Tibial nerve (tissue), 4 donors: ENCODE measurements at regions not wholly inside any gene's neighbourhood (a gene's known extent, or its start where the extent isn't known, plus 50 kb on each side); places are given as distances from the start of the nearest gene placed in this dataset.

ENCODE experiments used
- DNase-seq, 2 donors: peaks; one replicate each; pipeline ENCODE4 v3.0.0-alpha.2; 2019; ENCODE audit warnings: low spot score in 2 of 2
- H3K27ac ChIP-seq, 4 donors: fragments of 200-600 bp; sonication (generic) in 3 of 4; one replicate each; pipeline ENCODE4 v1.5.1; 2017 to 2019; ENCODE audit warnings: mild to moderate bottlenecking in 1 of 4
- H3K27me3 ChIP-seq, 2 donors: fragments of 200-600 bp; sonication (generic) in 1 of 2; one replicate each; pipeline versions ENCODE4 v1.5.1 to v1.6.0; 2017 to 2019
- H3K36me3 ChIP-seq, 3 donors: fragments of 200-600 bp; sonication (generic); one replicate each; pipeline ENCODE4 v1.5.1; 2018 to 2019
- H3K4me1 ChIP-seq, 4 donors: fragments of 200-600 bp; sonication (generic) in 3 of 4; one replicate each; pipeline ENCODE4 v1.5.1; 2017 to 2019
- H3K4me3 ChIP-seq, 4 donors: fragments of 200-600 bp; sonication (generic) in 3 of 4; one replicate each; pipeline ENCODE4 v1.5.1; 2017 to 2019; ENCODE audit warnings: mild to moderate bottlenecking in 1 of 4, moderate library complexity in 1 of 4
- H3K9me3 ChIP-seq, 4 donors: fragments of 200-600 bp; sonication (generic) in 3 of 4; one replicate each; pipeline ENCODE4 v1.5.1; 2017 to 2019
- EP300 ChIP-seq, 2 donors: sonication (generic); formaldehyde crosslinking; IDR thresholded peaks; one replicate each; pipeline ENCODE4 v1.6.1; 2017; ENCODE audit warnings: antibody characterized with exemption in 2 of 2, mild to moderate bottlenecking in 1 of 2
- POLR2A ChIP-seq, 2 donors: fragments of 450-650 bp; IDR thresholded peaks; one replicate each; pipeline ENCODE4 v1.6.1; 2017; ENCODE audit warnings: antibody characterized with exemption in 2 of 2, mild to moderate bottlenecking in 2 of 2, moderate library complexity in 2 of 2
- WGBS, 2 donors: methylation state at CpG; one replicate each; pipeline ENCODE4 v1.1.5; 2018; 5-methylcytosine and 5-hydroxymethylcytosine counted together
- TF ChIP-seq, protein P1 (sequence below), 5 experiments: fragments of 200-600 bp in 3 of 5; fragments of 450-650 bp in 2 of 5; sonication (generic) in 3 of 5; IDR thresholded peaks; one replicate each; pipeline ENCODE4 v1.5.1; 2016 to 2019; ENCODE audit warnings: antibody characterized with exemption in 5 of 5, mild to moderate bottlenecking in 3 of 5, moderate library complexity in 2 of 5

DNA sequence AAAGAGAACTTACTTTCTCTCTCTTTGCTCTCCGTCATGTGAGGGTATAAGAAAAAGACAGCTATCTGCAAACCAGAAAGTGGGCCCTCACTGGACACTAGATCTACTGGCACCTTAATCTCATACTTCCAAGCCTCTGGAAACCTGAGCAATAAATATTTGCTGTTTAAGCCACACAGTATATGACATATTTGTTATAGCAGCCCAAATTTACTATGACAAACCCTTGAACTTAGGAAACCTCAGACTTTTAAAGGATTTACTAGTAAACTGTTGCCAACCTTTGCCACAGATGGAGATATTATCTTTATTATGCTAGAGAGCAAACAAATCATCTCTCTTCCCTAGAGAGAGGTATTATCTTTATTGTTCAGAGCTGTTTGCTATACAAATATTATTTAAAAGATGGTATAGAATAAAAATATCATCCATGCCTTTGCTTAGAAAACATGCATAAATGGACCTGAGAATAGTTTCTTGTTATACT lies 1446.1 kb downstream of the SLITRK1 start:
- TF ChIP-seq POLR2A (IDR thresholded peaks at IDR 0.05) (no peak), EP300 (IDR thresholded peaks at IDR 0.05) (no peak)
- TF ChIP-seq, protein P1, sequence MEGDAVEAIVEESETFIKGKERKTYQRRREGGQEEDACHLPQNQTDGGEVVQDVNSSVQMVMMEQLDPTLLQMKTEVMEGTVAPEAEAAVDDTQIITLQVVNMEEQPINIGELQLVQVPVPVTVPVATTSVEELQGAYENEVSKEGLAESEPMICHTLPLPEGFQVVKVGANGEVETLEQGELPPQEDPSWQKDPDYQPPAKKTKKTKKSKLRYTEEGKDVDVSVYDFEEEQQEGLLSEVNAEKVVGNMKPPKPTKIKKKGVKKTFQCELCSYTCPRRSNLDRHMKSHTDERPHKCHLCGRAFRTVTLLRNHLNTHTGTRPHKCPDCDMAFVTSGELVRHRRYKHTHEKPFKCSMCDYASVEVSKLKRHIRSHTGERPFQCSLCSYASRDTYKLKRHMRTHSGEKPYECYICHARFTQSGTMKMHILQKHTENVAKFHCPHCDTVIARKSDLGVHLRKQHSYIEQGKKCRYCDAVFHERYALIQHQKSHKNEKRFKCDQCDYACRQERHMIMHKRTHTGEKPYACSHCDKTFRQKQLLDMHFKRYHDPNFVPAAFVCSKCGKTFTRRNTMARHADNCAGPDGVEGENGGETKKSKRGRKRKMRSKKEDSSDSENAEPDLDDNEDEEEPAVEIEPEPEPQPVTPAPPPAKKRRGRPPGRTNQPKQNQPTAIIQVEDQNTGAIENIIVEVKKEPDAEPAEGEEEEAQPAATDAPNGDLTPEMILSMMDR (IDR thresholded peaks at IDR 0.05), result no peak
- H3K27me3 ChIP-seq, result no peaks in the 10 kb centered on the region
- 78 to 89% methylated on average over 1 of the region's 1 CpG for WGBS, 2 donors
- no peak for DNase-seq
- H3K36me3 ChIP-seq, result no peaks in the 10 kb centered on the region
- no peaks in the 10 kb centered on the region for H3K4me1 ChIP-seq
- H3K4me3 ChIP-seq, result no peak overlapping the region
- H3K27ac ChIP-seq, result no peak overlapping the region
- peaks cover 0 to 7% (median 0%) of the 10 kb centered on the region in 4 donors for H3K9me3 ChIP-seq

DNA sequence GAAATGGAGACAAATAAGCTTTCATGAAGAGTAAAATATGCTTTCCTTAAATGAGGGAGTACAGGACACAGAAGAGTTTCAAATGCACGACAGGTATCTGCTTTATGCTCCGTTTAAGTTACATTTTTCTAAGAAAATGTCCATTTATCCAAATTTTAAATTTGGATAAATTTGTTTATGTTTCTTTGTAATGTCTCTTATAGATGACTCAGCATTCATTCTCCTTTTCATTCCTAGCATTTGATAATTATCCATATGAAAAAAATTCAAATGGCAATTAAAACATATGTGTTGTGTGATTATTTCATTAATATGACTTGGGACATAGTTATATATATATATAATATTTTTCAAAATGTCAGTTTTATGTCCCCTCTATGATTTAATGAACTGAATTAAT lies 1449.3 kb downstream of the SLITRK1 start:
- no peak for TF ChIP-seq EP300 (IDR thresholded peaks at IDR 0.05)
- TF ChIP-seq POLR2A (IDR thresholded peaks at IDR 0.05), result no peak
- TF ChIP-seq, protein P1 (IDR thresholded peaks at IDR 0.05), result no peak
- H3K27me3 ChIP-seq, result no peaks in the 10 kb centered on the region
- 88 to 89% methylated on average over 2 of the region's 2 CpGs for whole genome bisulfite sequencing, 2 donors
- no peak overlapping the region for H3K4me3 ChIP-seq
- DNase-seq, result no peak
- no peak overlapping the region for H3K27ac ChIP-seq
- H3K36me3 ChIP-seq, result no peaks in the 10 kb centered on the region
- H3K9me3 ChIP-seq, result no peaks in the 10 kb centered on the region
- H3K4me1 ChIP-seq, result no peaks in the 10 kb centered on the region

DNA sequence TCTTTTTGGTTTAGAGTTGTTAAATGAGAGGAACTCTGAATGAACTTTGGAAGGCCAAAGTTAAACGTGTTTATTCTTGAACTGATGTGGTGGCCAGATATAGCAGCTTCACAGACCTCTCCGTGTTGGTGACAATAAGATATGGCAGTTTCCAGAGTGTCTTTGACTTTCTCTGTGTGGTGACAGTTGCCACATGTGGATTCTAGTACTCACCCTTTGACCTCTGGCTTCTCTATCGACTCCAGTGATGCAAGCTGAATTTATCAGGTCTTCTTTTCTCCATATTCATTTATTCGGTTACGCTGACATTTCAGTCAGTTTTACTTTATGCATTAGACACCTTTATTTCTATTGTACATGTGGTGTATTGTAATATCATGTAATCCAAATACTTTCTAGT lies 1469.5 kb downstream of the SLITRK1 start:
- Histone ChIP-seq H3K27me3 (no peaks in the 10 kb centered on the region), H3K9me3 (no peaks in the 10 kb centered on the region), H3K4me3 (no peak overlapping the region), H3K4me1 (no peaks in the 10 kb centered on the region), H3K27ac (no peak overlapping the region), H3K36me3 (no peaks in the 10 kb centered on the region)
- TF ChIP-seq EP300 (IDR thresholded peaks at IDR 0.05), result no peak
- TF ChIP-seq, protein P1 (IDR thresholded peaks at IDR 0.05), result no peak
- TF ChIP-seq POLR2A (IDR thresholded peaks at IDR 0.05), result no peak
- DNase-seq, result no peak
- WGBS, 2 donors, result 71 to 75% methylated on average over 5 of the region's 5 CpGs

DNA sequence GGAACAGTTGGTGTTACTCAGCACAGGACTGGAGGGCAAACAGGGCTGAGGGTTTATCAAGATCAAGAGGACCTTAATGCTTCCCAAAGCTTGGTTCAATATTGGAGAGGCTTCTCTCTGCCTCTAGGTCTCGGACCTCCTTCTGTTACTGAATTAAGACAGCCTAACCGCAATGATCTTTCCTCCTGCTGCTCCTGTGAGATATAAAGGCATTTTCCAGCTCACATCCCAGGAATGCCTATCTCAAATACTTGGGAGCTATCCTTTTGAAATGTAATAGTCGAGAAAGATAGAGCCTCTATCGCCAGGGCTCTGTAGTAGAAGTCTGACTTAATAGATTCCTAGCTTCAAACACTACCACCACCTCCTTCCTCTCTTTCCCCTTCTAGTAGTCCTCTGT lies 1475.0 kb downstream of the SLITRK1 start:
- H3K4me3 ChIP-seq, result no peak overlapping the region
- no peaks in the 10 kb centered on the region for H3K27me3 ChIP-seq
- H3K4me1 ChIP-seq, result no peaks in the 10 kb centered on the region
- no peak for TF ChIP-seq EP300 (IDR thresholded peaks at IDR 0.05)
- TF ChIP-seq POLR2A (IDR thresholded peaks at IDR 0.05), result no peak
- TF ChIP-seq, protein P1 (IDR thresholded peaks at IDR 0.05), result no peak
- H3K36me3 ChIP-seq, result no peaks in the 10 kb centered on the region
- 80 to 96% methylated on average over 4 of the region's 4 CpGs for WGBS, 2 donors
- DNase-seq, result no peak
- H3K27ac ChIP-seq, result no peak overlapping the region
- no peaks in the 10 kb centered on the region for H3K9me3 ChIP-seq

DNA sequence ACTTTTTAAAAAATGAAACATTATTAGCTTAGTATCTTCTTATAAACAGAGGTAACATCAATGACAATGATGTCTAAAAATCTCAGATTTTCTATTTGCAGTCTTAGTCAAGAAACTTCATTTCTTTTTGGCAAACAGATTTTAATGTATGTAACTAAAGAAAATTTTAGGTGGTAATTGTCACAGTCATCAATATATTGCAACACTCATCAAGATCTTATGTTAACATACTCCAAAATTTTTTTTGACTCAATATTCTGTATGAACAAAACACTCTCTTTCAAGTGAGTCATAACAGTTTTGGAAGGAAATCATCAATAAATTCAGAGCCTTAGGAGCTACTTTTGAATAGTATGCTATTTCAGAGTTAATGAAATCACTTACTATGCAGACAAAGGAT lies 1507.6 kb downstream of the SLITRK1 start:
- Histone ChIP-seq H3K36me3 (no peaks in the 10 kb centered on the region), H3K4me3 (no peak overlapping the region), H3K27ac (no peak overlapping the region), H3K4me1 (no peaks in the 10 kb centered on the region), H3K9me3 (peaks cover 0 to 3% (median 0%) of the 10 kb centered on the region in 4 donors), H3K27me3 (no peaks in the 10 kb centered on the region)
- TF ChIP-seq EP300 (IDR thresholded peaks at IDR 0.05) (no peak), POLR2A (IDR thresholded peaks at IDR 0.05) (no peak)
- TF ChIP-seq, protein P1 (IDR thresholded peaks at IDR 0.05), result no peak
- DNase-seq, result no peak
